PC-9 (cell line): ENCODE measurements at regions not wholly inside any gene's neighbourhood (a gene's known extent, or its start where the extent isn't known, plus 50 kb on each side); places are given as distances from the start of the nearest gene placed in this dataset.

Experiments
- EZH2 ChIP-seq: fragments of 200-600 bp; sonication (generic); IDR thresholded peaks from 2 replicates; pipeline ENCODE4 v1.8.0; 2017; ENCODE audit warnings: antibody characterized with exemption, low read depth
- TF ChIP-seq, protein P1 (sequence below): fragments of 200-600 bp; sonication (generic); conservative IDR thresholded peaks from 2 replicates; pipeline ENCODE4 v1.6.1; 2017; ENCODE audit warnings: mixed run types, antibody characterized with exemption, mild to moderate bottlenecking, moderate library complexity

DNA sequence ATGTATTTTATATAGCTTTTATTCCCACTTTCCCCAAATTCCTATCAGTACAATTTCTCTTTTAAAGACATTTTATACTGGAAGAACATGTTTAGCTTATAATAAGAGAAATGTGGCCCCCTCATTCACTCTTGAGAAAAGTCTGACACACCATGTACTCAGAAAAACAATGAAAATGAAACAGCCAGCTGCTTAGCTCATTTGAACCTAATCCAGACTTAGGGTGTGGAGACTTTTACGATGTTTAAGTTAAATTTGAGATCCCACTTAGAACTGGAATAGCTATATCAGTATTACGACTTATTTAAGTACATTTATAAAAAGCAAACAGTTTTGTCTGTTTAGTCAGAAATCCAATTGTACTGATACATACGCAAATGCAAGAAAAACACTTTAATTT is 252.3 kb upstream of the ARRDC4 start:
- TF ChIP-seq, protein P1, sequence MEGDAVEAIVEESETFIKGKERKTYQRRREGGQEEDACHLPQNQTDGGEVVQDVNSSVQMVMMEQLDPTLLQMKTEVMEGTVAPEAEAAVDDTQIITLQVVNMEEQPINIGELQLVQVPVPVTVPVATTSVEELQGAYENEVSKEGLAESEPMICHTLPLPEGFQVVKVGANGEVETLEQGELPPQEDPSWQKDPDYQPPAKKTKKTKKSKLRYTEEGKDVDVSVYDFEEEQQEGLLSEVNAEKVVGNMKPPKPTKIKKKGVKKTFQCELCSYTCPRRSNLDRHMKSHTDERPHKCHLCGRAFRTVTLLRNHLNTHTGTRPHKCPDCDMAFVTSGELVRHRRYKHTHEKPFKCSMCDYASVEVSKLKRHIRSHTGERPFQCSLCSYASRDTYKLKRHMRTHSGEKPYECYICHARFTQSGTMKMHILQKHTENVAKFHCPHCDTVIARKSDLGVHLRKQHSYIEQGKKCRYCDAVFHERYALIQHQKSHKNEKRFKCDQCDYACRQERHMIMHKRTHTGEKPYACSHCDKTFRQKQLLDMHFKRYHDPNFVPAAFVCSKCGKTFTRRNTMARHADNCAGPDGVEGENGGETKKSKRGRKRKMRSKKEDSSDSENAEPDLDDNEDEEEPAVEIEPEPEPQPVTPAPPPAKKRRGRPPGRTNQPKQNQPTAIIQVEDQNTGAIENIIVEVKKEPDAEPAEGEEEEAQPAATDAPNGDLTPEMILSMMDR, result no peak
- no peak for TF ChIP-seq EZH2
